GM06990 (cell line): ENCODE measurements at regions not wholly inside any gene's neighbourhood (a gene's known extent, or its start where the extent isn't known, plus 50 kb on each side); places are given as distances from the start of the nearest gene placed in this dataset.

Experiments
- DNase-seq: peaks from one replicate; pipeline ENCODE4 v3.0.0-alpha.2; 2011; ENCODE audit not compliant: insufficient read length; ENCODE audit errors: extremely low read depth
- H3K27me3 ChIP-seq: replicated peaks from 2 replicates; pipeline ENCODE4 v1.6.0; 2011; ENCODE audit warnings: low read length; ENCODE audit not compliant: control insufficient read depth, insufficient read depth
- H3K36me3 ChIP-seq: 2 replicates; pipeline ENCODE4 v1.5.1; 2011; ENCODE audit warnings: low read length; ENCODE audit not compliant: control insufficient read depth, insufficient read depth
- H3K4me3 ChIP-seq: replicated peaks from 2 replicates; pipeline ENCODE4 v1.5.1; 2011; ENCODE audit warnings: low read depth, mild to moderate bottlenecking, control low read depth, low read length
- TF ChIP-seq, protein P1 (sequence below): IDR thresholded peaks from 2 replicates; pipeline ENCODE4 v1.5.1; 2011; ENCODE audit warnings: low read length, control low read depth, mild to moderate bottlenecking, inconsistent platforms; ENCODE audit not compliant: insufficient read depth, poor library complexity, severe bottlenecking

DNA sequence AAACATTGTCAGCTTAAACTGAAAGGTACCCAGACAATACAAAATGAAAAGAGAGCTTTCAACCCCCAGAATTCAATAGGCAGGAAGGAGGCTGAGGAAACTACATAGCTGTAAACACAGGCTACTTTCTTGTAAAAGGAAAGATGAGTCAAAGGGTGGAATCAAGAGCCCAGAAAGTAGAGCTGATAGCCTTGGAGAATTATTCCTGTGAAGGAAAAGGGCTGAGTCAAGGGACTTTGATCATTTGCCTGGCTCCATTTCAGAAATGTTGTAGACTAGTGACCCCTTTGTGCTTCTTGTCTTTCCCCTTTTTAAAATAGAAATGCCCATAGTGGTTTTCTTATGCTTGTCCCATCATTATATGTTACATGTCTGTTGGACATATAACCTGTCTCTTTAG, 597.6 kb downstream of the ADGRL2 start:
- DNase-seq, result no peak
- TF ChIP-seq, protein P1, sequence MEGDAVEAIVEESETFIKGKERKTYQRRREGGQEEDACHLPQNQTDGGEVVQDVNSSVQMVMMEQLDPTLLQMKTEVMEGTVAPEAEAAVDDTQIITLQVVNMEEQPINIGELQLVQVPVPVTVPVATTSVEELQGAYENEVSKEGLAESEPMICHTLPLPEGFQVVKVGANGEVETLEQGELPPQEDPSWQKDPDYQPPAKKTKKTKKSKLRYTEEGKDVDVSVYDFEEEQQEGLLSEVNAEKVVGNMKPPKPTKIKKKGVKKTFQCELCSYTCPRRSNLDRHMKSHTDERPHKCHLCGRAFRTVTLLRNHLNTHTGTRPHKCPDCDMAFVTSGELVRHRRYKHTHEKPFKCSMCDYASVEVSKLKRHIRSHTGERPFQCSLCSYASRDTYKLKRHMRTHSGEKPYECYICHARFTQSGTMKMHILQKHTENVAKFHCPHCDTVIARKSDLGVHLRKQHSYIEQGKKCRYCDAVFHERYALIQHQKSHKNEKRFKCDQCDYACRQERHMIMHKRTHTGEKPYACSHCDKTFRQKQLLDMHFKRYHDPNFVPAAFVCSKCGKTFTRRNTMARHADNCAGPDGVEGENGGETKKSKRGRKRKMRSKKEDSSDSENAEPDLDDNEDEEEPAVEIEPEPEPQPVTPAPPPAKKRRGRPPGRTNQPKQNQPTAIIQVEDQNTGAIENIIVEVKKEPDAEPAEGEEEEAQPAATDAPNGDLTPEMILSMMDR, result no peak
- Histone ChIP-seq H3K27me3 (no peaks in the 10 kb centered on the region), H3K36me3 (no peaks in the 10 kb centered on the region), H3K4me3 (no peak overlapping the region)

GRCh38 chr1:82395440-82395839, 594.7 kb downstream of the ADGRL2 start:
- TF ChIP-seq, protein P1, result no peak
- Histone ChIP-seq H3K27me3 (no peaks in the 10 kb centered on the region), H3K4me3 (no peak overlapping the region), H3K36me3 (no peaks in the 10 kb centered on the region)
- no peak for DNase-seq

- no peak for DNase-seq
- TF ChIP-seq, protein P1, result no peak
- Histone ChIP-seq H3K4me3 (no peak overlapping the region), H3K36me3 (no peaks in the 10 kb centered on the region), H3K27me3 (no peaks in the 10 kb centered on the region)
These were observed 592.2 kb downstream of the ADGRL2 start for GRCh38 chr1:82392946-82393345.

- Histone ChIP-seq H3K27me3 (no peaks in the 10 kb centered on the region), H3K4me3 (no peak overlapping the region), H3K36me3 (no peaks in the 10 kb centered on the region)
- TF ChIP-seq, protein P1, result no peak
- DNase-seq, result no peak
These were observed 591.8 kb downstream of the ADGRL2 start for GRCh38 chr1:82392513-82392912.

DNA sequence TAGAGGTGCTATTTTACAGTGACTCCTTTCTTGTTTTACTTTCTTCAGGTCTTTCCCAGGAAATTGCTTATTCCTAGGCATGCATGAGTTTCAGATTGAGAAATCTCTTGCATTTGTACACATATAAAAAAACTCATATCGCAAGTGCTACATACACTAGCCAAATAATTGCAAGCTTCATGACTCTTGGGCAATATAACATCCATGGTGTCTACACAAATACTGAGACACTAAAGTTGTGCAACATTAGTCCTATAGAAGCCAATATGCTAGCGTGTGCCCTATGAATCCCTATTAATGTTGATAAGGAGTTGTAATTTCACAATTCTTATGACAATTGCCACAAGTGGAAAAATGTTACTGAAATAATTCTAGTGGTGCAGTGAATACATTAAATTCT, 591.0 kb downstream of the ADGRL2 start:
- no peaks in the 10 kb centered on the region for H3K36me3 ChIP-seq
- DNase-seq, result no peak
- TF ChIP-seq, protein P1, result no peak
- H3K4me3 ChIP-seq, result no peak overlapping the region
- H3K27me3 ChIP-seq, result no peaks in the 10 kb centered on the region

GRCh38 chr1:82390627-82391026, 589.9 kb downstream of the ADGRL2 start:
- no peak overlapping the region for H3K4me3 ChIP-seq
- TF ChIP-seq, protein P1, result no peak
- no peaks in the 10 kb centered on the region for H3K27me3 ChIP-seq
- H3K36me3 ChIP-seq, result no peaks in the 10 kb centered on the region
- DNase-seq, result no peak
